SK-N-MC (cell line): ENCODE measurements at regions not wholly inside any gene's neighbourhood (a gene's known extent, or its start where the extent isn't known, plus 50 kb on each side); places are given as distances from the start of the nearest gene placed in this dataset.

Source experiments
- DNase-seq: peaks from one replicate; pipeline ENCODE4 v3.0.0-alpha.2; 2011; ENCODE audit warnings: low read depth, low spot score
- H3K27ac ChIP-seq: fragments of 200-600 bp; sonication (generic); 2 replicates; pipeline ENCODE4 v1.5.1; 2016; ENCODE audit warnings: mixed run types
- H3K36me3 ChIP-seq: fragments of 200-600 bp; sonication (generic); 2 replicates; pipeline ENCODE4 v1.6.1; 2017; ENCODE audit warnings: antibody characterized with exemption, low read length, mixed read lengths; ENCODE audit not compliant: insufficient read depth
- H3K4me3 ChIP-seq: fragments of 200-600 bp; sonication (generic); 2 replicates; pipeline ENCODE4 v1.5.1; 2016
- H3K9ac ChIP-seq: fragments of 200-600 bp; sonication (generic); 2 replicates; pipeline ENCODE4 v1.8.0; 2017; ENCODE audit warnings: mixed run types, mixed read lengths; ENCODE audit not compliant: insufficient read length
- H3K9me3 ChIP-seq: fragments of 200-600 bp; sonication (generic); 2 replicates; pipeline ENCODE4 v1.6.1; 2017; ENCODE audit warnings: low read depth, mild to moderate bottlenecking, antibody characterized with exemption, low read length, moderate library complexity, mixed read lengths
- EZH2 ChIP-seq: fragments of 200-600 bp; sonication (generic); IDR thresholded peaks from one replicate; pipeline ENCODE4 v1.6.1; 2017; ENCODE audit warnings: antibody characterized with exemption
- FOXP2 ChIP-seq: optimal IDR thresholded peaks from 2 replicates; pipeline ENCODE3; 2011; ENCODE audit warnings: mild to moderate bottlenecking, moderate library complexity; ENCODE audit not compliant: insufficient read depth; ENCODE audit errors: extremely low read length, control extremely low read depth
- POLR2AphosphoS5 ChIP-seq: IDR thresholded peaks from 2 replicates; pipeline ENCODE4 v1.6.1; 2012; ENCODE audit warnings: mild to moderate bottlenecking, low read depth, low read length, borderline replicate concordance

DNA sequence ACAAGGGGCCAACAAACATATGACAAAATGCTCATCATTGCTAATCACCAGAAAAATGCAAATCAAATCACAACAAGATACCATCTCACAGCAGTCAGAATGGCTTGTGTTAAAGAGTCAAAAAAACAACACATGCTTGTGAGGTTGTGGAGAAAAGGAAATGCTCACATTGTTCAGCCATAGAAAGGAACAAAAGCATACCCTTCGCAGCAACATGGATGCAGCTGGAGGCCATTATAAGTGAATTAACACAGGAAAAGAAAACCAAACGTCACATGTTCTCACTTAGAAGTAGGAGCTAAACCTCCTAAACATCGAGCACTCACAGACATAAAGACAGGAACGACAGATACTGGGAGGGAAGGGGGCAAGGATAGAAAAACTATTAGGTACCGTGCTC is 678.4 kb upstream of the GRM7 start:
- Histone ChIP-seq H3K27ac (no peak overlapping the region), H3K9me3 (no peaks in the 10 kb centered on the region), H3K4me3 (no peak overlapping the region), H3K36me3 (no peaks in the 10 kb centered on the region), H3K9ac (no peak overlapping the region)
- DNase-seq = no peak
- TF ChIP-seq EZH2 = no peak
- no peak for TF ChIP-seq FOXP2
- TF ChIP-seq POLR2AphosphoS5 = no peak

DNA sequence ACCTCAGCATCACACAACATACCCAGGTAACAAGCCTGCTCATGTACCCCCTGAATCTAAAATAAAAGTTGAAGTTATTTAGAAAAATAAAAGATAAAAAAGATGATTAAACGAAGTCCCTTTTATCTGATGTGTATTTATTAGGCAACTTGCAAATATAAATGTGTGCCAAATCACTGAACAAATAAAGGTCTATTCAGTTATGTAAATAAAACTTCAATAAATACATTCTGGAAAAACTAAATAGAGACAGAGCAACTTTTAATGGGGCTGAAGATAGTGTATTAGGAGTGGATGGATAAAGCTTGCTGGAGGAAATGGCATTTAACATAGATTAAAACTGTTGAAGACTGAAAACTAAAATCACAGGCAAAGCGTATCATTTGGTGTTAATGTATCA is 678.0 kb upstream of the GRM7 start:
- Histone ChIP-seq H3K27ac (no peak overlapping the region), H3K9me3 (no peaks in the 10 kb centered on the region), H3K36me3 (no peaks in the 10 kb centered on the region), H3K9ac (no peak overlapping the region), H3K4me3 (no peak overlapping the region)
- no peak for TF ChIP-seq EZH2
- no peak for TF ChIP-seq POLR2AphosphoS5
- no peak for TF ChIP-seq FOXP2
- DNase-seq = no peak

DNA sequence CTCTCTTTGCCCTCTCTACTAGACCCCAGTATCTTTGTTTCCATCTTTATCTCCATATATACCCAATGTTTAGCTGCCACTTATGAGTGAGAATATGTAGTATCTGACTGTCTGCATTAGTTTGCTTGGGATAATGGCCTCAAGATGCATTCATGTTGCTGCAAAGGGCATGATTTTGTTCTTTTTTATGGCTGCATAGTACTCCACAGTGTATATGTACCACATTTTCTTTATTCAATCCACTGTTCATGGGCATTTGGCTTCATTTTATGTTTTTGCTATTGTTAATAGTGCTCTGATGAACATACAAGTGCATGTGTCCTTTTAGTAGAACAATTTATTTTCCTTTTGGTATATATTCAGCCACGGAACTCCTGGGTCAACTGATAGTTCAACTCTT is 671.5 kb upstream of the GRM7 start:
- TF ChIP-seq EZH2 = no peak
- no peaks in the 10 kb centered on the region for H3K9me3 ChIP-seq
- no peak overlapping the region for H3K27ac ChIP-seq
- H3K4me3 ChIP-seq = no peak overlapping the region
- no peak for DNase-seq
- H3K9ac ChIP-seq = no peak overlapping the region
- no peaks in the 10 kb centered on the region for H3K36me3 ChIP-seq

DNA sequence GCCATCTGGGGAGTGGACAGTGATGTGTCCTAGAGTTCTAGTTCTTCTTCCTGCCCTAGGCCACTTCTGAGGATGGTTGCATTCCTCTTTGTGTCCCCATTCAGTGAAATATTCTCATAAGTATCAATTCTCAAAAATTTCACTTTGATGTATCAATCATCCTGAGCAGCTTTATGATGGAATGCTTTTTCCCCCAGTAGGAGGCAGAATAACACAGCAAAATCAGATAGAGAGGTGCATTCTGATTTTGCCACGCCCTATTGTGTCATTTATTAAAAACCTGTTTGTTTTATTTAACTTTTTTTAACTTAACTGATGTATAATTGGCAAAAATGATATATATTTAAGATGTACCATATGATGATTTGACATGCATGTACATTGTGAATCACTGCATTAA is 656.0 kb upstream of the GRM7 start:
- Histone ChIP-seq H3K36me3 (no peaks in the 10 kb centered on the region), H3K9me3 (no peaks in the 10 kb centered on the region), H3K4me3 (no peak overlapping the region), H3K27ac (no peak overlapping the region), H3K9ac (no peak overlapping the region)
- TF ChIP-seq EZH2 (no peak), POLR2AphosphoS5 (no peak), FOXP2 (no peak)
- no peak for DNase-seq

DNA sequence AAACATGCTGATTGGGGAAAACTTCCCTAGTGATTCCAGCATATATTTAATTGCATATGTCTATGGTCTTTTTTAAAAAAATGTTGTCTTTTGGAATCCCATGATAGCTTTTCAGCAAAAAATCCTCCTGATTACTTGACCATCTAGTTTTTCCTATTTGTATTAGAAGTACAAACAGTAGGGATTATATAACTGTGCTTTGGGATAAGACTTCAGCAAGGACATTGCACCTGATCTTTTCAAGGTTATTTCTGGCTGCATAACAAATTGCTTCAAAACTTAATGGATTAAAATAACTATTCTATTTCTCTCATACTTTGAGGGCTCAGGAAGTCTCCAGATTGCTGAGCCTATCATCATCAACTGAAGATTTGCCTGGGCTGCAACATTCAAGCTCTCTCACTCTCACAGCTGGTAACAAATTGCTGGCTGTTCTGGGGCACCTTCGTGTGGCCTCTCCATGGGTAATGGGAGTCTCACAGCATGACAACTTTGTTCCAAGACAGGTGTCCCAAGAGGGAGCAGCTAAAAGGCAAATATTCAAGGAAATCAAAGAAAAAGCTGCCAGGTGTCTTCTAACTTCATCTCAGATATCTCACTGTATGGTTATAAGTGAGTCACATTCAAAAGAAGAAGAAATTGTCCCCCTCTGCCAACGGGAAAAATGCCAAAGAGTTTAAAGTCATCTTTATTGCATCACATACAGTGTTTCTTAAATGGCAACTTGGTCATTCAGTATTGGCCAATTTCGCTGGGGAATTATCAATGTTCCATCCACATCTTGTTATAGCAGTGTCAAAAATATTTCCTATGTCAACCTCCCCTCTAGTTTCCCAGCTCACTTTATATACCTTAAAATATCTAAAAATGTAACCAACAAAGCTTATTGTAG is 644.5 kb upstream of the GRM7 start:
- H3K9me3 ChIP-seq = no peaks in the 10 kb centered on the region
- no peak overlapping the region for H3K4me3 ChIP-seq
- no peak overlapping the region for H3K9ac ChIP-seq
- H3K27ac ChIP-seq = no peak overlapping the region
- no peak for DNase-seq
- TF ChIP-seq FOXP2 = no peak
- TF ChIP-seq POLR2AphosphoS5 = no peak
- no peaks in the 10 kb centered on the region for H3K36me3 ChIP-seq

DNA sequence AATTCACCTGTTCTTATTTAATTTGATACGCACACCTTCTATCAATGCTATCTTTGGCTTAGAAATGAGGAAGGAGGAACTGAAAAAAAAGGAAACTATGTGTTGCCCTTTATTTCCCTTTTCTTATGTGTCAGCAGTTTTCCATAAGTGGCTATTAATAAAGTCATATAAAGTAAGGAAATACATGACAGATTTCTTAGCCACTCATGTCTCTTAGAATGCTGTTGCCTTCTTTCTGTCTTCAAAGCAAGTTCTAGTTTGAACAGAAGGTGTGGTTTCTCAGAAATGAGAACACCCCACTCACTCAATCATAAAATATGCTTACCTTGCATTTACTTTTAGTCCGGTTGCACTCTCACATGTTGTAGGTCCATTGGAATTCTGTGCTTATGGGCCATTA is 640.5 kb upstream of the GRM7 start:
- DNase-seq = no peak
- Histone ChIP-seq H3K9me3 (no peaks in the 10 kb centered on the region), H3K36me3 (no peaks in the 10 kb centered on the region), H3K27ac (no peak overlapping the region), H3K4me3 (no peak overlapping the region), H3K9ac (no peak overlapping the region)
- TF ChIP-seq EZH2 = no peak
- TF ChIP-seq POLR2AphosphoS5 = no peak
- no peak for TF ChIP-seq FOXP2

DNA sequence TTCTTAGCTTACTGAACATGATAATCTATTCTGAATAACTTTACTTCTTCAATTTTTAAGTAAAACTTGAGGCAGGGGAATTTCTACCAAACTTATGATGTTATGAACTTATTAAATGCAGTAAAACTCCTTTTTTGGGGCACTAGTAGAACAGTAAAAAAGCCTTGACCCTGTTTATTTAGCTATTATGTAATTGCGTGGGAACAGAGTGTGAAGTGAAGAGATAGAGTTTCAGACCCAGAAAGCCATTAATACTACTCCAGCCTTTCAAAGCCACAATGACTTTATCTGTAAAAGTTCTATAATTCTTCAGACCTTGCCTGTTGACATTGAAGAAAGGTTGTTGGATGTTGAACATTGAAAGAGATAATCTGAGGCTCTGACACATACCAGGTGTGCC is 638.8 kb upstream of the GRM7 start:
- Histone ChIP-seq H3K27ac (no peak overlapping the region), H3K4me3 (no peak overlapping the region), H3K9me3 (no peaks in the 10 kb centered on the region), H3K36me3 (no peaks in the 10 kb centered on the region), H3K9ac (no peak overlapping the region)
- TF ChIP-seq FOXP2 = no peak
- no peak for TF ChIP-seq POLR2AphosphoS5
- no peak for TF ChIP-seq EZH2
- DNase-seq = no peak

DNA sequence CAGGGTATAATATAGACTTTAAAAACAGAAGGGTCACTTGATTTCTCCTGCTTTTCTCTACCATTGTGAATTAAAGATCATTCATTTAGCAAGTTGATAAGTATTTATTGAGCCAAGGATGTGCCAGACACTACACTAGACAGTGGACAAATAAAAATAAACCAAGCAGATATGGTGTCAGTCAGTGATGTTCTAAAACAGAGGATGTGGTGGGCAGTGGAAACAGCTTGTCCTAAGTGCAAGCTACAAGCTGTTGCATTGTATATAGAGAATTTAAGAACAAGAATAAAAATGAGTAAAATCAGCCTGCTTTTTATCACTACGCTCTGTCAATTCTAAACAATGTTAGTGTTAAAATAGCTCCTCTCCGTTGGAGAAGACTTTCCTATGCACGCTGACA is 637.3 kb upstream of the GRM7 start:
- no peak overlapping the region for H3K27ac ChIP-seq
- H3K36me3 ChIP-seq = no peaks in the 10 kb centered on the region
- H3K9ac ChIP-seq = no peak overlapping the region
- DNase-seq = no peak
- TF ChIP-seq EZH2 (no peak), FOXP2 (no peak), POLR2AphosphoS5 (no peak)
- no peak overlapping the region for H3K4me3 ChIP-seq
- no peaks in the 10 kb centered on the region for H3K9me3 ChIP-seq
